K562 (cell line): ENCODE measurements at regions not wholly inside any gene's neighbourhood (a gene's known extent, or its start where the extent isn't known, plus 50 kb on each side); places are given as distances from the start of the nearest gene placed in this dataset.
A peak's percentile ranks its signal among the peaks of the same experiment; 100 is the strongest.

Experiments
- BACH1 ChIP-seq: fragments of 200-800 bp; sonication (Bioruptor generic); IDR thresholded peaks from 2 replicates; pipeline ENCODE4 v1.6.1; 2016; ENCODE audit warnings: missing genetic modification characterization, missing compliant biosample characterization
- CBX3 ChIP-seq, 2 experiments: IDR thresholded peaks; 1 replicate in 1 of 2; 2 replicates in 1 of 2; pipeline ENCODE4 v1.6.1; 2012; ENCODE audit warnings: inconsistent platforms in 2 of 2, low read length in 2 of 2, borderline replicate concordance in 1 of 2, control low read depth in 1 of 2
- DACH1 ChIP-seq: fragments of 450-650 bp; IDR thresholded peaks from 2 replicates; pipeline ENCODE4 v1.6.1; 2018; ENCODE audit not compliant: partially characterized antibody
- ETV5 ChIP-seq: sonication (generic); formaldehyde crosslinking; IDR thresholded peaks from 2 replicates; pipeline ENCODE4 v1.4.0; 2020; ENCODE audit warnings: low read depth, mild to moderate bottlenecking, missing genetic modification reagents
- FOXK1 ChIP-seq: sonication (generic); formaldehyde crosslinking; IDR thresholded peaks from 2 replicates; pipeline ENCODE4 v1.8.0; 2022; ENCODE audit warnings: missing genetic modification reagents, mild to moderate bottlenecking, borderline replicate concordance
- GTF2E2 ChIP-seq: fragments of 200-800 bp; sonication (Bioruptor generic); IDR thresholded peaks from 2 replicates; pipeline ENCODE4 v1.6.1; 2016; ENCODE audit warnings: missing genetic modification characterization, missing compliant biosample characterization
- HMGN3 ChIP-seq: IDR thresholded peaks from 2 replicates; pipeline ENCODE4 v1.6.1; 2011; ENCODE audit warnings: borderline replicate concordance, low read depth, mild to moderate bottlenecking, mixed read lengths, low read length; ENCODE audit not compliant: insufficient read length; ENCODE audit errors: extremely low read depth
- KDM1A ChIP-seq, 2 experiments: fragments of 450-650 bp; IDR thresholded peaks; 2 replicates each; pipeline ENCODE4 v1.6.1; 2016; ENCODE audit warnings: mild to moderate bottlenecking in 2 of 2
- MCM3 ChIP-seq: fragments of 450-650 bp; IDR thresholded peaks from 2 replicates; pipeline ENCODE4 v1.6.1; 2016
- MNT ChIP-seq, 2 experiments: fragments of 450-650 bp; conservative IDR thresholded peaks; 2 replicates each; pipeline ENCODE4 v1.6.1; 2017; ENCODE audit warnings: mild to moderate bottlenecking in 2 of 2, moderate library complexity in 2 of 2
- NCOA6 ChIP-seq: fragments of 450-650 bp; IDR thresholded peaks from 2 replicates; pipeline ENCODE4 v1.6.1; 2017; ENCODE audit warnings: mild to moderate bottlenecking
- POLR2A ChIP-seq: fragments of 450-650 bp; conservative IDR thresholded peaks from 2 replicates; pipeline ENCODE4 v1.6.1; 2016
- PREB ChIP-seq: sonication (generic); formaldehyde crosslinking; IDR thresholded peaks from 2 replicates; pipeline ENCODE4 v1.8.1; 2023; ENCODE audit warnings: mild to moderate bottlenecking, missing genetic modification reagents
- PTBP1 ChIP-seq: fragments of 200-400 bp; formaldehyde crosslinking; IDR thresholded peaks from 2 replicates; pipeline ENCODE4 v1.6.1; 2017; ENCODE audit warnings: low read depth, low read length
- PTTG1 ChIP-seq: fragments of 450-650 bp; IDR thresholded peaks from 2 replicates; pipeline ENCODE4 v1.6.1; 2016; ENCODE audit warnings: low read depth, mild to moderate bottlenecking, missing genetic modification characterization, missing compliant biosample characterization
- RCOR1 ChIP-seq, 2 experiments: IDR thresholded peaks; 2 replicates each; pipeline ENCODE4 v1.6.1; 2012; ENCODE audit warnings: low read depth in 2 of 2, low read length in 2 of 2, borderline replicate concordance in 1 of 2, improper control_type of control experiment in 1 of 2
- SIN3A ChIP-seq, 2 experiments: fragments of 150-350 bp in 1 of 2; IDR thresholded peaks; 2 replicates each; pipeline ENCODE4 v1.6.1; 2011 to 2016; ENCODE audit warnings: borderline replicate concordance in 2 of 2, low read depth in 2 of 2, low read length in 2 of 2, mild to moderate bottlenecking in 2 of 2, moderate library complexity in 2 of 2; ENCODE audit not compliant: control insufficient read depth in 1 of 2
- SOX6 ChIP-seq: fragments of 450-650 bp; IDR thresholded peaks from 2 replicates; pipeline ENCODE4 v1.6.1; 2014; ENCODE audit warnings: mild to moderate bottlenecking
- STAT5B ChIP-seq: fragments of 250-450 bp; sonication (Bioruptor Pico); IDR thresholded peaks from 2 replicates; pipeline ENCODE4 v1.8.0; 2021; ENCODE audit warnings: mild to moderate bottlenecking, inconsistent platforms
- TAF15 ChIP-seq: fragments of 200-400 bp; formaldehyde crosslinking; IDR thresholded peaks from 2 replicates; pipeline ENCODE4 v1.6.1; 2017; ENCODE audit warnings: mild to moderate bottlenecking, low read depth, low read length, moderate library complexity
- TCF7L2 ChIP-seq: fragments of 150-350 bp; IDR thresholded peaks from 2 replicates; pipeline ENCODE4 v1.6.1; 2016; ENCODE audit warnings: low read depth, mild to moderate bottlenecking, low read length, moderate library complexity
- XRCC5 ChIP-seq: fragments of 200-400 bp; formaldehyde crosslinking; IDR thresholded peaks from 2 replicates; pipeline ENCODE4 v1.6.1; 2017; ENCODE audit warnings: low read depth, mild to moderate bottlenecking, low read length
- ZNF274 ChIP-seq: IDR thresholded peaks from 2 replicates; pipeline ENCODE4 v1.6.1; 2011; ENCODE audit warnings: low read depth, mild to moderate bottlenecking, low read length, moderate library complexity, borderline replicate concordance
- TF ChIP-seq, protein P1 (sequence below): fragments of 250-450 bp; sonication (Bioruptor Pico); IDR thresholded peaks from 2 replicates; pipeline ENCODE4 v1.4.0; 2020; ENCODE audit warnings: mild to moderate bottlenecking
- TF ChIP-seq, protein P2 (sequence below): fragments of 200-800 bp; sonication (Bioruptor generic); IDR thresholded peaks from 2 replicates; pipeline ENCODE4 v1.6.1; 2017; ENCODE audit warnings: missing genetic modification characterization, missing compliant biosample characterization

- no peak for TF ChIP-seq PTBP1
- no peak for TF ChIP-seq TAF15
- TF ChIP-seq KDM1A (IDR thresholded peaks at IDR 0.05), result no peak
- TF ChIP-seq NCOA6, result no peak
- TF ChIP-seq SOX6, result peak; percentile 58; the same call in 1 of the 2 replicates
- TF ChIP-seq CBX3 (IDR thresholded peaks at IDR 0.05; ENCODE audit: borderline replicate concordance in 1 of 2, low read length in 2 of 2), result peak in 1 of 2 experiments; percentile 65; a peak in 1 of 3 replicates
- peak; percentile 62; the same call in 1 of the 2 replicates for TF ChIP-seq GTF2E2 (tag)
- TF ChIP-seq DACH1, result no peak
- peak; percentile 23; the same call in 1 of the 2 replicates for TF ChIP-seq PTTG1 (tag)
- no peak for TF ChIP-seq XRCC5
- TF ChIP-seq MCM3, result no peak
- TF ChIP-seq TCF7L2, result 0 out of 2 replicates have a peak, but pooled peaks have one; percentile 61
- TF ChIP-seq FOXK1 (CRISPR knock-in tag), result no peak
- no peak for TF ChIP-seq PREB (CRISPR knock-in tag)
- no peak for TF ChIP-seq HMGN3
- TF ChIP-seq, protein P1, sequence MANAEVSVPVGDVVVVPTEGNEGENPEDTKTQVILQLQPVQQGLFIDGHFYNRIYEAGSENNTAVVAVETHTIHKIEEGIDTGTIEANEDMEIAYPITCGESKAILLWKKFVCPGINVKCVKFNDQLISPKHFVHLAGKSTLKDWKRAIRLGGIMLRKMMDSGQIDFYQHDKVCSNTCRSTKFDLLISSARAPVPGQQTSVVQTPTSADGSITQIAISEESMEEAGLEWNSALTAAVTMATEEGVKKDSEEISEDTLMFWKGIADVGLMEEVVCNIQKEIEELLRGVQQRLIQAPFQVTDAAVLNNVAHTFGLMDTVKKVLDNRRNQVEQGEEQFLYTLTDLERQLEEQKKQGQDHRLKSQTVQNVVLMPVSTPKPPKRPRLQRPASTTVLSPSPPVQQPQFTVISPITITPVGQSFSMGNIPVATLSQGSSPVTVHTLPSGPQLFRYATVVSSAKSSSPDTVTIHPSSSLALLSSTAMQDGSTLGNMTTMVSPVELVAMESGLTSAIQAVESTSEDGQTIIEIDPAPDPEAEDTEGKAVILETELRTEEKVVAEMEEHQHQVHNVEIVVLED (CRISPR knock-in tag), result no peak
- no peak for TF ChIP-seq STAT5B (CRISPR knock-in tag)
- TF ChIP-seq ETV5 (CRISPR knock-in tag), result no peak
- TF ChIP-seq MNT (conservative IDR thresholded peaks at IDR 0.05), result no peak
- no peak for TF ChIP-seq SIN3A (IDR thresholded peaks at IDR 0.05; ENCODE audit: borderline replicate concordance in 2 of 2, control insufficient read depth in 1 of 2, low read depth in 2 of 2, low read length in 2 of 2)
- TF ChIP-seq BACH1, result peak; percentile 32; the same call in 1 of the 2 replicates
- TF ChIP-seq, protein P2, sequence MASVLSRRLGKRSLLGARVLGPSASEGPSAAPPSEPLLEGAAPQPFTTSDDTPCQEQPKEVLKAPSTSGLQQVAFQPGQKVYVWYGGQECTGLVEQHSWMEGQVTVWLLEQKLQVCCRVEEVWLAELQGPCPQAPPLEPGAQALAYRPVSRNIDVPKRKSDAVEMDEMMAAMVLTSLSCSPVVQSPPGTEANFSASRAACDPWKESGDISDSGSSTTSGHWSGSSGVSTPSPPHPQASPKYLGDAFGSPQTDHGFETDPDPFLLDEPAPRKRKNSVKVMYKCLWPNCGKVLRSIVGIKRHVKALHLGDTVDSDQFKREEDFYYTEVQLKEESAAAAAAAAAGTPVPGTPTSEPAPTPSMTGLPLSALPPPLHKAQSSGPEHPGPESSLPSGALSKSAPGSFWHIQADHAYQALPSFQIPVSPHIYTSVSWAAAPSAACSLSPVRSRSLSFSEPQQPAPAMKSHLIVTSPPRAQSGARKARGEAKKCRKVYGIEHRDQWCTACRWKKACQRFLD (CRISPR knock-in tag), result peak; percentile 71; the same call in 1 of the 2 replicates
- peak in 1 of 2 experiments; percentile 71; a peak in 1 of 4 replicates for TF ChIP-seq RCOR1 (IDR thresholded peaks at IDR 0.05; ENCODE audit: borderline replicate concordance in 1 of 2, low read depth in 2 of 2, low read length in 2 of 2)
- no peak for TF ChIP-seq POLR2A
- TF ChIP-seq ZNF274, result no peak
Measured at GRCh38 chr10:63703113-63703670, 182.0 kb downstream of the REEP3 start (continued).
